ENCODE measurements at regions not wholly inside any gene's neighbourhood (a gene's known extent, or its start where the extent isn't known, plus 50 kb on each side); places are given as distances from the start of the nearest gene placed in this dataset.

- TF ChIP-seq CTCF (IDR thresholded peaks at IDR 0.05) (no peak), ZFX (IDR thresholded peaks at IDR 0.05; ENCODE audit: borderline replicate concordance) (no peak)
These were observed 104.7 kb downstream of the MYCN start for GRCh38 chr2:16044946-16045456.

Measured in 22Rv1 (cell line).